ENCODE measurements at regions not wholly inside any gene's neighbourhood (a gene's known extent, or its start where the extent isn't known, plus 50 kb on each side); places are given as distances from the start of the nearest gene placed in this dataset.
A peak's percentile ranks its signal among the peaks of the same experiment; 100 is the strongest.

- Histone ChIP-seq H3K79me2 (ENCODE audit: control insufficient read depth, insufficient read depth, low read length) (no peaks in the 10 kb centered on the region), H3K9ac (ENCODE audit: insufficient read depth, low read length) (no peak overlapping the region), H3K4me2 (ENCODE audit: extremely low read depth, insufficient read depth, low read length) (no peak overlapping the region), H2AFZ (ENCODE audit: low read length) (no peak overlapping the region), H3K36me3 (ENCODE audit: control insufficient read depth, insufficient read depth, low read length) (no peaks in the 10 kb centered on the region), H4K20me1 (ENCODE audit: control insufficient read depth, extremely low read depth, insufficient read depth, low read length) (no peaks in the 10 kb centered on the region), H3K27me3 (ENCODE audit: control insufficient read depth, insufficient read depth, low read length) (no peaks in the 10 kb centered on the region), H3K27ac (ENCODE audit: insufficient read depth, low read length) (no peak overlapping the region), H3K4me1 (ENCODE audit: control insufficient read depth, extremely low read depth, insufficient read depth, low read length) (no peaks in the 10 kb centered on the region), H3K4me3 (replicated peaks in 1 of 4; ENCODE audit: control extremely low read depth in 1 of 4, insufficient read depth in 1 of 4, low read depth in 3 of 4, low read length in 4 of 4) (no peak overlapping the region), H3K9me3 (ENCODE audit: control insufficient read depth, insufficient read depth, low read depth, low read length) (no peaks in the 10 kb centered on the region)
- DNase-seq (ENCODE audit: low read depth in 2 of 2), result peak; percentile 76 to 81
- TF ChIP-seq EZH2 (IDR thresholded peaks at IDR 0.05; ENCODE audit: low read length, missing control alignments), result no peak
- no peak for TF ChIP-seq CTCF (conservative IDR thresholded peaks at IDR 0.05 in 1 of 2, IDR thresholded peaks at IDR 0.05 in 1 of 2; ENCODE audit: low read depth in 1 of 2, low read length in 2 of 2)
These were observed 328.4 kb upstream of the DPH6 start for GRCh38 chr15:35874260-35874905.

GRCh38 chr15:35876762-35877161, 330.8 kb upstream of the DPH6 start:
- H3K27ac ChIP-seq (ENCODE audit: insufficient read depth, low read length), result no peak overlapping the region

GRCh38 chr15:35880896-35881295, 334.9 kb upstream of the DPH6 start:
- H3K36me3 ChIP-seq (ENCODE audit: control insufficient read depth, insufficient read depth, low read length), result no peaks in the 10 kb centered on the region
- no peaks in the 10 kb centered on the region for H3K4me1 ChIP-seq (ENCODE audit: control insufficient read depth, extremely low read depth, insufficient read depth, low read length)
- no peak for TF ChIP-seq EZH2 (IDR thresholded peaks at IDR 0.05; ENCODE audit: low read length, missing control alignments)
- TF ChIP-seq CTCF (conservative IDR thresholded peaks at IDR 0.05 in 1 of 2, IDR thresholded peaks at IDR 0.05 in 1 of 2; ENCODE audit: low read depth in 1 of 2, low read length in 2 of 2), result no peak
- no peak overlapping the region for H3K27ac ChIP-seq (ENCODE audit: insufficient read depth, low read length)
- no peaks in the 10 kb centered on the region for H4K20me1 ChIP-seq (ENCODE audit: control insufficient read depth, extremely low read depth, insufficient read depth, low read length)
- H3K4me3 ChIP-seq (replicated peaks in 1 of 4; ENCODE audit: control extremely low read depth in 1 of 4, insufficient read depth in 1 of 4, low read depth in 3 of 4, low read length in 4 of 4), result no peak overlapping the region
- no peaks in the 10 kb centered on the region for H3K79me2 ChIP-seq (ENCODE audit: control insufficient read depth, insufficient read depth, low read length)
- H3K4me2 ChIP-seq (ENCODE audit: extremely low read depth, insufficient read depth, low read length), result no peak overlapping the region
- H3K27me3 ChIP-seq (ENCODE audit: control insufficient read depth, insufficient read depth, low read length), result no peaks in the 10 kb centered on the region
- no peak overlapping the region for H2AFZ ChIP-seq (ENCODE audit: low read length)
- no peaks in the 10 kb centered on the region for H3K9me3 ChIP-seq (ENCODE audit: control insufficient read depth, insufficient read depth, low read depth, low read length)
- DNase-seq (ENCODE audit: low read depth in 2 of 2), result no peak
- H3K9ac ChIP-seq (ENCODE audit: insufficient read depth, low read length), result no peak overlapping the region

More at GRCh38 chr15:35876762-35877161, 330.8 kb upstream of the DPH6 start:
- Histone ChIP-seq H3K36me3 (ENCODE audit: control insufficient read depth, insufficient read depth, low read length) (no peaks in the 10 kb centered on the region), H3K27me3 (ENCODE audit: control insufficient read depth, insufficient read depth, low read length) (no peaks in the 10 kb centered on the region), H3K4me3 (replicated peaks in 1 of 4; ENCODE audit: control extremely low read depth in 1 of 4, insufficient read depth in 1 of 4, low read depth in 3 of 4, low read length in 4 of 4) (no peak overlapping the region), H3K4me1 (ENCODE audit: control insufficient read depth, extremely low read depth, insufficient read depth, low read length) (no peaks in the 10 kb centered on the region), H3K79me2 (ENCODE audit: control insufficient read depth, insufficient read depth, low read length) (no peaks in the 10 kb centered on the region), H3K4me2 (ENCODE audit: extremely low read depth, insufficient read depth, low read length) (no peak overlapping the region), H2AFZ (ENCODE audit: low read length) (no peak overlapping the region), H3K9ac (ENCODE audit: insufficient read depth, low read length) (no peak overlapping the region), H3K9me3 (ENCODE audit: control insufficient read depth, insufficient read depth, low read depth, low read length) (no peaks in the 10 kb centered on the region), H4K20me1 (ENCODE audit: control insufficient read depth, extremely low read depth, insufficient read depth, low read length) (no peaks in the 10 kb centered on the region)
- no peak for TF ChIP-seq CTCF (conservative IDR thresholded peaks at IDR 0.05 in 1 of 2, IDR thresholded peaks at IDR 0.05 in 1 of 2; ENCODE audit: low read depth in 1 of 2, low read length in 2 of 2)
- no peak for TF ChIP-seq EZH2 (IDR thresholded peaks at IDR 0.05; ENCODE audit: low read length, missing control alignments)
- no peak for DNase-seq (ENCODE audit: low read depth in 2 of 2)
